ENCODE measurements at regions not wholly inside any gene's neighbourhood (a gene's known extent, or its start where the extent isn't known, plus 50 kb on each side); places are given as distances from the start of the nearest gene placed in this dataset.

DNA sequence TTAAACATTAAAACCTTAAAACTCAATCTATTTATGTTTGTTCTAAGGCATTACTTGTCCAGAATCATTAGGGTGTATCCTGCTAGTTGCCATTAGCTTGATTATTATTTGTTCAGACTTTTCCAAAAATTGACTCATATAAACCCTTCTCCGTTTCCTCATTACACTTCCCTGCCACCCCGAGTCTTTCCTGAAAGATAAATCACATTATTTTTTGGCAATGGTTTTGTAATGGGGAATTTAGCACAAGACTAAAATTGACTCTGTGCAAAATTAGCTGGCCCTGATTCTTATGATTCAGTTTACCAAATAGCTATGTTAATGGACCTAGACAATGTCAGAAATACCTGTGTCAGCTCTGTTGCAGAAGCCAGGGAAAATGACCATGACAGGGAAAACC is 112.2 kb upstream of the NT5C1B start:
- no peak for DNase-seq

DNA sequence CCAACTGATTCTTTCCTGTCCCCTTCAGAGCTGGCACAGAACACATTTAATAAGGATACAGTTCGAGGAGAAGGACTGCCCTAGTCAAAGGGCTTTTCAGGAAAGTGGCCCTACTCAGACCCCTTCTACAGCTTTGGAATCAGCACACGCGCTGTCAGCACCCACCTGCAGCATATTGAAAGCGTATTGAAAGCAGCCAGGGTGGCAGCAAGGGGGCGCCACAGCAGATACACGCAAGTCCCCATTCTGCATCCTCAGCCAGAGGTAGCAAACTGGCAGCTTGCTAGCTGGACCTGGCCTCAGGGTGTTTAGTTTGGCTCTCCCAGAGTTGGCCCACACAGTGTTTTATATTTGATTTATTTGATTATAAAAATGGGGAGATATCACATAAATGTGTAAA is 101.0 kb upstream of the NT5C1B start:
- DNase-seq = no peak

DNA sequence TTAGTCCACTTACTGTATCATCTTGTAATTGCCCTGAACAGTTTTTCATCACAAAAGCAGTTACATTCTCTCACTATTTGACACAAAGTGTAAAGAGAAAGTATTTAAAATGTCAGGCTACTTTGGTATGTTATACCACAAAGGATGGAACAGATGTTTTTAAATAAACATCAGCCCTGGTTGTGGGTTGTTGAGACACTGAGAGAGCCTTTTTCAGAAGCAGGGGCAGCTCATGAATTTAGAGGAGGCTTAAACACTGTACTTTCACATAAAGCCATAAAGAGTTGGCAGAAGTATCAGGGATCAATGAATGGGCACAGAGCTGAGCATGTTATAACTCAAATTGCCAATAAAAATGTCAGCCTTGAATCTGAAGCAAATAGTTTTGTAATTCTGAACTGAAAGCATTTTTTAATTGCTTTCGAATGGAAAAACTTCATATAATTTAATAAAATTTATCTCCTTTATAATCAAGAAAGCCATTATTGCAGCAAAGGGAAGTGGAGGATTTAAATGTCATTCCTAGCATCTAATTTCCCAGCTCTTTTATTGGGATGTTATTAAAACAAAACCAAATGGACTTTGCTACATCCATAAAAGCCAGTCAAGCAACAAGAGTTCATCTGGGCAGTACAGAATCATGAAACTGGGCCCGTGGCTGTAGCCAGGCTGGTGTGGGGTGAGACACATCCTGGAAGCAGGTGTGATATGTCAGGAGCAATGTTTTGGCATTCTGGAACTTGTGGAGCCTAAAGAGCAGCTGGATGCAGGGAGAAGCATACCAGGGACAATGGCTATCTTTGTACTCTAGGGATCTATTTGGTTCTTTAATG is 95.1 kb upstream of the NT5C1B start:
- no peak for DNase-seq

DNA sequence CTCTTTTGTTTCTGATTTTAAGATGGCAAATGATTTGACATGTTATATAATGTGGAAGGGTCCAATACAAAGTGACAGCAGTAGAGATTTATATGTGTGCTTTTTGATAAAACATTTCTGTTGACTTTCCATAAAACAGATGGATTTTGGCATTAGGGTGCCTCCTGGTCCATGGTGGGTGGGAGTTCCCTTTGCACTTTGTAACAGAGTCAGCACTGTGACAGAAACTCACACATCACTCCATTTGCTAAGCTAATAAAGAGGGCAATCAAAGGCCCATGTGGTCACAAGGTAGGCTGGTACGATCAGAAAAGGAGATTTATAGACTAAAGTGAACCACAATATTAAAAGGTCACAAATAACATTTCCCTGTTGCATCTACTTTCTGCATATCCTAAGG is 93.3 kb upstream of the NT5C1B start:
- DNase-seq = no peak

DNA sequence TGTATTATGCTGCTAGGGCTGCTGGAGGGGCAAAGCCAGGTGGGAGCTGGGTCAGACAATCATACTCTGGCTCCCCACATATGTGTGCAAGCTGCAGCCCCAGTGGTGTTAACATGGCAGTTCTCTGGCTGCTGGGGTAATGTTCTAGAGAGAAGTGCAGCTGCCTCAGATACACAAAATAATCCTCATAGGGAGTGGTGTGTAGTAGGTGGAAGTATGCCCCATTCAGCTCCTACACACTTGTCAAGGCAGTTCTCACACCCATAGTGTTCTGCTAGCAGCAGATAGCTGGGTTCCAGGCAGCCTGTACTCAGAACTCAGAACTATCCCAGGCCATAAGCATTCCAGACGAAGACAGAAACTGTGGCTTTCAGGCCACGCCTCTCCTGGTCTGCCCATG is 87.9 kb upstream of the NT5C1B start:
- DNase-seq = no peak

DNA sequence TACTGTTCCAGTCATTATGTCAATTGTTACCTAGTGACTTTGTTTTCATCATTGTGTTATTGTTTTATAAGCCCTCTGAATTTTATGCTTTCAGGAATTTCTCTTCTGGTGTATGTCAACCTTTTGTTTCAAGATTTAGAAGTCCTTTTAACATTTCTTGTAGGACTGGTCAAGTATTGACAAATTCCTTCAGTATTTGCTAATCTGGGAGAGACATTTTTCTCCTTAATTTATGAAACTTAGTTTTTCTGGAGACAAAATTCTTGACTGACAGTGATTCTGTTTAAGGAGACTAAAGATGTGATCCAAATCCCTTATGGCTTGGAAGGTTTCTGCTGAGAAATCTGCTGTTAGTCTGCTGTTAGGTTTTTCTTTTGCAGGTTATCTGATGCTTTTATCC is 84.9 kb upstream of the NT5C1B start:
- no peak for DNase-seq

DNA sequence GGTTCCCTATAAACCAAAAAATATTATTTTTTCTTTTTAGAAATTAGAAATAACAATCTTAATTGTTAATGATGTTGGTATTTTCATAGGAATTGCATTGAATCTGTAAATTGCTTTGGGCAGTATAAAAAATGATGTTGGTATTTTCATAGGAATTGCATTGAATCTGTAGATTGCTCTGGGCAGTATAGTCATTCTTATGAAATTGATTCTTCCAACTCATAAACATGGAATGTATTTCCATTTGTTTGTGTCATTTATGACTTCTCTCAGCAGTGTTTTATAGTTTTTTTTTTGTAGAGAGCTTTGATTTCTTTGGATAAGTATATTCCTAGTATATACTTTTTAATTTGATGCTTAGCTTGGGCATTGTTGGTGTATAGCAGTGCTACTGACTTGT is 82.0 kb upstream of the NT5C1B start:
- DNase-seq = no peak

DNA sequence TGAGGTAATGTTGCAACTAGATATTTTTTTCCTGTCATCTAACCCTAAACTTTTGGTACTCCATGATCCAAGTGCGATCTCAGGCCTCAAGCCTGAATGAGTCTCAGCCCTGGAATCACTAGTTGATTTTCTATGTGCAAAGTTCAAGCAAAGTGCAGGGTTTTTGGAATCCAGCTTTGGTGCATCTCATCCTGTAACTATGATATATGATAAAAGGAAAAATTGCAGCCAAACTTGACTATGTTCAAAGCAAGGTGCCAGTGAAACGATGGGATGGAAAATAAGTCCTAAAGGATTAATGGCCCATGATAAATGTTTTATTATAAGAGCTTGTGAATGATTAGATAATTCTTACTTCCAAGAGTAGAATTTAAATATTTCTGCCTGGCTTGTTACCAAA is 78.9 kb upstream of the NT5C1B start:
- DNase-seq = no peak

DNA sequence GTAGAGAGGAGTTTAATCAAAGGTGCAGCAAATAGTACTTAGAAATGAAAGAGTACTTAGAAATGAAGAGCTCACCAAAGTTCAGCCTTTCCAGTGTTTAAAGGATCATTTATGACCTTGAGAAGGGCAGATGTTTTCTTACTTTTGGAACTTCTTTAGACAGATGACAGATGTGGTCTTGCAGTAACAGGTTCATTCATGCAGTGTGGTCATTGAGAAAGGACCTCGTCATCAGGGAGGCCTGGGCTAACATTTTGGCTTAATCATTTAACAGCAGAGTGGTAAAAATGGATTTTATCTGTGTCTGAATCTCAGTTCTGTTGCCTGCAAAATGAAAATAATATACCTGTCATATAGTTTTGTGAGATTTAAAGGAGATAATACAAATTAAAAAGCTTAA is 75.1 kb upstream of the NT5C1B start:
- no peak for DNase-seq

DNA sequence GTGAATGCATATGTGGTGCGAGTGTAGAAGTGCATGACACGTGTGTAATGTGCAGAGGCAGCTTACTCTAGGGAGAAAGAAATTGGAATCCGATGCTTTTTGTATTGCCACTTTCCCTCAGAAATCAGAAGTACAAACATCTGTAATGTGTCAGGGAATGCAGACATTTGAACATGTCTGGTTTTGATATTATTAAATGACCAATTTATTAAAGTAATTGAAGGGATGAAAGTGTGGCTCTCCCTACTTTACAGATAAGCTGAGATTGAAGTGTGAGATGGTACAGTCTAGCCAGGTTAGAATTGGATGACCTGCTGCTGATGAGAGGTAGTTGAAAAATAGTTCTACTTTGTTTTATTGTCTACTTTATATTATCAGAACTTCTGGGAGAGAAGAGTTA is 74.5 kb upstream of the NT5C1B start:
- DNase-seq = no peak

DNA sequence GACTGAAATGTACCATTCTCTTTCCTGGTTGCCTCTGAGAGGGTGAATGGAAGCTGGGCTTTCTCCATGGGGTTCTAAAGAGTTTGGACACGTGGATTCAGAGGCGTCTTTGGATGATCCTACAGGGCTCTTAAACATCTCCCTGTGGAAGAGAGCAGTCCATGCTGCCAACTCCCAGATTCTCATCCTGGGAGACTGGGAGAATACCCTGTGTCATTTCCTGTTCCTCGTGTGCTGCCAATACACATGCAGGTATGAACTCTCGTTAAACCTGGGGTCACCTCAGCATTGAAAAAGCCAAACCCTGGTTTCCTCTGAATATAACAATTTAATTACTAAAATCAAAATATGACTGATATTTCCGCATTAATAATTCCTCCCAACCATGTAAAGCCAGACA is 73.3 kb upstream of the NT5C1B start:
- DNase-seq = no peak

DNA sequence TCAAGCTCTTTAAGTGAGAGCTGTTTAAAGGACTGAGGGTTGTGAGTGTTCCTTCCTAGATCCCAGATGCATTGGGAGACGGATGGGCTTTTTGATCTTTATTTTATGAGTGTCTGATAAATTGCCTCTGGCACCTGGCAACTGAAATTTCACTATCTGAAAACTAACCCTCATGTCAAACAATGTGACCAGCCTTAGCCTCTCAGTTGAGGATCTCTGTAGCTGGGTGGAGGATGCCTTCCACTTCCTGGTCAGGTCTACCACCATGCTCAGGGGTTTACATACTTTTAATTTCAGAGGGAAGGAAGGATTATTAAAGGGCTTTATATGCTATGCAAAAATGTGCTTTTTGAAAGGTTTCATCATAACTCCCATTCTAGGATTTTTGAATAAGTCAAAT is 70.5 kb upstream of the NT5C1B start:
- no peak for DNase-seq

DNA sequence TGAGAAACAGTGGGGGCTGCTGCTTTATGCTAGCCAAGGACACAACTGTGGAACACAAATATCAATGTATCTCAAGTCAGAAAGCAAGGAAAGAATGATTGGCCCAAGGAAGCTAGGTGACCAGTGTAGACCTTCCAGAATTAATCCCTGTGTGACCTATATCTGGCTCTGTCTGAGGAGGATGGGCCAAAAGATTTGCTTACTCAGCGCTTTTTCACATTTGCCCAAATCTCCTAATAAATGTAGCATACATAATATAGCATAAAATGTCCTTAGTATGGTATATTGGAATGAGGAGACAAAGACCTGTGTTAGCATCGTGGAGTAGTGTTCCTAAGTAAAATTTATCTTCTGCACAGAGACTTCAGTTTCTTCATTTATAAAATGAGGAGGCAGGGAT is 66.7 kb upstream of the NT5C1B start:
- DNase-seq = no peak

DNA sequence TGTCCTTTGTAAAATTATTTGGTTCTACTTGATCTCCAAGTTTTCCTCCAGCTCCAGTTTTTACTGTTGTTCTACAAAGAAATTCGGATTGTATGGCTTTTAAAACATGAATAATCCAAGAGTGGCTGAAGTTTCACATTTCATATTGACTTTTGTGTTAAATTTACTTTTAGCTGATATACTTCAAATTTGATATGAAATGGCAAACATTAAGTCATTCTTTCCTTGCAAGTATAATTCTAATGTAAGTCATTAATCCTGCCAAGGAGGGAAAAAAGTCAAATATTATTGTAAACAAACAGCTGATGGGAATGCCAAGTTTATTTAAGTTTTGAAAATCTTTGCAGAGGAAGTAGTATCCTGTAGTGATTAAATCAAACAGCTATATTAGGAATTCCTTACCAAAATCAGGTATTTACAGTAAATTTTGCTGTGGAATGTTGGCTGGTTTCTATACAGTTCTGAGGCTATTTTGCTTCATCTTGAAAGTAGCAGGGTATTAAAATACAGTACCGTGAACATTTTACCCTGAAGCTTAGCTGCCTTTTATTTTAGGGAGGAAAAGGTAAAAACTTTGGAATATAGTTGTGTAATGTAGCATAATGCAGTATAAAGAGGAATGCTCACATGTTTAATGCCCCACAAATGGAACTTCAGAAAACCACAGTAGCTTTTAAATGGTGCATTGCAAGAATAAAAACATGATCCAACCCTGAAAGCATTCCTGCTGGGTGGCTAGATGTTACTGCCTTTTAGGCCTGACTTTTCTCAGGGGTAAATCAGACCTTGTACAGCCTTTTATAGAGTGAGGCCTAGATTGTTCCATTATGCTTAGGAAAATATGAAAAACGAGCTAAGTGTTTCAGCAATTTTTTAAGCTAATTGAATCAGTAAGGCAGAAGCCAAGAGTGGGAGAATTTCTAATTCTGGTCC is 62.7 kb upstream of the NT5C1B start:
- no peak for DNase-seq

DNA sequence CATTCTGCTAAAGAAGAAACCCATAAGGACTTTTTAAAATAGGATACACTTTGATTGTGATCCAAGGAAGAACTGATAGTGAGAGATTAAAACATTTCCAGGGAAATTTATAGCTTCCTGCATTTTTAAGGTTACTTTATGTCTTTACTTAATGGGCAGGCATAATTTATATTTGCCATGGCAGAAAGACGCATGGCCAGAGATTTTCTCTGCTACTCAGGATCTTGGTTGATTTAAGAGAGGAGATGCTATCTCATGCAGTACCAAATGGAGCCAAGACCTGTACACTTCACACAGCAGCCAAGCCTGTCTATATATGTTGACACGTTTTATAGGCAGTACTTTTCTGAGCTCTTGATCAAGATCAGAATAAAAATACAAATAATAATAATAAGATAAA is 60.9 kb upstream of the NT5C1B start:
- DNase-seq = no peak

DNA sequence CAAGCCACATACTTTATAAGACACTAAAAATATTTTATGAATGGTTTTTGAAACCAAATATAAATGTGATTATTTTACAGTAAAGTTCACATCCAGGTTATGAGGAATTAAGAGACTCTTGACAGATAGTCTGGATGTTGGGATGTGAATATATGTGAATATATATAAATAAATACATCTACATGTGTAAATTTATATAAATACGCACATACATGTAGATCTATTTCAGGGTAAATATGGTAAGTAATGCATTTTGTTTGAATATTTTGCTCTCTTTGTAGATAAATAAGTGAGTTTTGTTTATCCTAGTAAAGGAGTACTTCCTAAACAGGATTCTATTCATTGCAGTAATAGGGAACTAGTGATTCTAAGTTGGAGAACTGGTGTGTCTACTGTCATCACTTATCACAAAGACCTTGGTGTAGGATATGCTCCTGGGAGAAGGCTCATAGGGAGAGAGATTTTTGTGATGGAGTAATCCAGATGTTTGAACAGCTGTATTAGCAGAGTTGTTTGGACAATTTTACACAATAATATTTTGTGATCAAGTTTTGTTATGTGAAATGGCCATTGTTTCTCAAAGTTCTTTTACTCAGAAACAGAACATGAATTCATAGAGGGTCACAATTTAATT is 60.2 kb upstream of the NT5C1B start:
- no peak for DNase-seq

DNA sequence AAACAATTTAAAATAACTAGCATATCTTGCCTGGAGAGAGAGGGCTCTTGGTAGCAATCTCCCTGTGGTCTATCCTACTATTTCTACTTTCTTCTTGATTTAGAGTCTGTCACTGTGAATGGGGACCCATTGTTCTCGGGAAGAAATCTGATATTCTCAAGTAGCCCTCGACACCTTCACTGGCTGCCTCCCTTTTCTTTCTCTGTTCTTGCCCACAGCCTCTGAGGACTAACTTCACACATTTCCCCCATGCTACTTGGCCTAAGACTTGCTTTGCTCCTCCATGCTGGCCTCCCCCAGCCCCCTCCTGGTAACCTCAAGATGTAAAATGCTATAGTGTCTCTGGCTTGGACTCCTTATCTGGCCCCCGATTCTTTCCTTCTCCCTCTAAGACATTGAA is 58.8 kb upstream of the NT5C1B start:
- no peak for DNase-seq

DNA sequence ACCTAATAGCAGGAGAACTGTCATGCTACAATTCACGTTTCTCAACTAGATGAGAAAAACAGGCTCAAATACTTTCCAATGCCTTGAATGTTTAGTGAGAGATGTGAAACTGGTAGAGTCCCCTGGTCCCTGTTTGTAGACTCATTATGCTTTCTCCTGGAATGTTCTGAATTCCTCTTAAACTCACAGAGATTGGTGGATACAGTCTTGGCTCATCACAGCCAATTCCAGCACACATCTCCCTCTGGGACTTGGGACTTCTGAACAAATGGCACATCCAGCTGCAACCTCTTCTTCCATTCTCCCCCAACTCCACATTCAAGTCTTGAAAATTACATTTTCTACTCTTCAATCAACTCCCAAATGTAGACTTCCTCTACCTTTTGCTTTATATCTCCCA is 58.4 kb upstream of the NT5C1B start:
- DNase-seq = no peak

DNA sequence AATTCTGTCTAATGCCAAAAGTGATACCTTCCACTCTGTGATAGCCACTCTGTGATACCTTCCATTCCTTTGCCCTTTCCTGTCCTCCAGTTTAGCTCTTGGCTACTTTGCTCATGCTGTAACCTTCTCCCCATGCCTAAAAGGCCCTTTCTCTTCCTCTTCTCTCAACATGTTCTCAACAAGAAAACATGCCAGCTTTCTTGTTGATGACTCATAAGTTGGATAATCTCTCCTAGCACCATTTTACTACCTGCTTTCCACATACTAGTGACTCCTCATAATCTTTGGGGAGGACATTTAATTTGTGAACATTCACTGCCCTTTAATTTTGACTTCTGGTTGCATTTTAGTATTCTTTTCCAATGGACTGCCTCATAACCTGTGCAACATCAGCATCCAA is 55.9 kb upstream of the NT5C1B start:
- no peak for DNase-seq

DNA sequence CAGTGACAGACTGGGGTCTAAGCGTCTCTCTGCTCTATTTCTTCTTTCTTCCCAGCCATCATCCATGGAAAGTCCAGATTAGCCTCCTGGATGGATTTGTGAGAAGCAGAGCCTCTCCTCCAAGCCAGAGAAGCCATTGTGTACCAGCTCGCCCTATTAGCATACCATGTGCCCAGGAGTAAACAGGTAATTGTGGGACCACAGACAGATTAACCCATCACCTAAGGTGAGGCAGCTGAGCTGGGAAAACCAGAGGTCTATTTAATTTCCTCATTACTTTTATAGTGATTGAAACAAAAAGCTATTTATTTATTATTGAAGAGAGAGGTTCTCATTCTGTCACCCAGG is 54.7 kb upstream of the NT5C1B start:
- no peak for DNase-seq

DNA sequence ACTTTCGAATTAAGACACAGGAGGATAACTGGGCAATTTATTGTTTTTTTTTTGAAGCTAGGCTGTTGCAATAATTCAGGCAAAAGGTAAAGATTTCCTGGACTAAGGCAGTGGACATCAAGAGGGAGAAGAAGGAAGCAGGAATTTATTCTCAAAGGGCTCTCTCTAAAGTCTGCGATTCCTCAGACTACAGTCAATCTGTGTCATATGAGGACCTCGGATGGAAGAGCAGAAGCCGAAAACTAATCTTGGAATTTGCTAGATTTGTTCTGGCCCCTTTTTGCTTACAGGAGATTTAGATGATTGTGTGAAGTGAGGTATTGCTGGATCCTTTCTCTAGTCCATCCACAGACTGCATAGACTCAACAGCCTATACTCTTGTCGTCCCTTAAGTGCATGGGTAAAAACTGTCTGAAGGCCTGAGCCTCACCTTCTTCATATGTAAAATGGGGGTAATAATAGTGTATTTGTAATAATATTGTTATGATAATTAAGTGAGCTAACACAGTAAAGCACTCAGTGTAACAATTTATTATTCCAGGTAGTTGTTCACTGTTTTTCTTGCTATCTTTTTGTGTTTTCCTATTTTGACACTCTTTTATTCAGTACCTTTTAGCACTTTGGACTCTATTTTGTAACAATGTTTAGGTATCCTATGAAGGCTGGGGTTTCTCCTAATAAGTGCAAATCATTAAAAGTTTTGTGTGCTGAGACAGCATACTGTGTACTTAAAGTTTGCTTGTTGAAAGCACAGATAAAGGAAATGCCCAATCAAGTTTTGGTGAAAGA is 54.2 kb upstream of the NT5C1B start:
- DNase-seq = no peak

DNA sequence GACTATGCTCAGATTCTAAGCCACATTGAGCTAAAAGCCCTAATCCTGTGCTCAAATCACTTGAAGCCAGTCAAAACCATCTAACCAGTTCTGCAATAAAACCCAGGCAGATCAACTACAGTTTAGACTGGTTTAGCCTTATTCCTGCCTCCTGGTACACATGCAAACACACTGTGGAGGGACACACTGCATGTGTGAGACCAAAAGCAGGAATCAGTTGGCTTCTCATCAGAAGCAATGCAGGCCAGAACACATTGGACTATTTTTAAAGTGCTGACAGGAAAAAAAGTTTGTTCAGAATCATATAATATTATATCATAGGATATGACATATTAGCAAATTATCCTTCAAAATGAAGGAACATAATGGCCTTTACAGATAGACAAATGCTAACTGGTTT is 52.5 kb upstream of the NT5C1B start:
- DNase-seq = no peak

All from stimulated activated CD4-positive, alpha-beta T cell treated with anti-CD3 and anti-CD28 coated beads, Interleukin-1b, Interleukin-23, amount 100 ng/mL, for 48 hours (primary cell).